ENCODE measurements at regions not wholly inside any gene's neighbourhood (a gene's known extent, or its start where the extent isn't known, plus 50 kb on each side); places are given as distances from the start of the nearest gene placed in this dataset.
"Not testable (repeated sequence)": the region's sequence is repeated elsewhere in the genome, so short reads cannot be mapped to it uniquely, and the experiment has no call there.

GRCh38 chr4:187910741-187911140, 84.8 kb upstream of the ZFP42 start:
- TF ChIP-seq CTCF (IDR thresholded peaks at IDR 0.05; ENCODE audit: insufficient read depth, low read length, poor library complexity, severe bottlenecking) = no peak
- no peak for DNase-seq (ENCODE audit: extremely low read depth, insufficient read length)
- H3K27me3 ChIP-seq (replicated peaks; ENCODE audit: control insufficient read depth, insufficient read depth, low read length) = no peaks in the 10 kb centered on the region
- H3K36me3 ChIP-seq (ENCODE audit: control insufficient read depth, insufficient read depth, low read length) = no peaks in the 10 kb centered on the region
- H3K4me3 ChIP-seq (replicated peaks; ENCODE audit: low read depth, low read length) = no peak overlapping the region

- H3K27me3 ChIP-seq (replicated peaks; ENCODE audit: control insufficient read depth, insufficient read depth, low read length); H3K4me3 ChIP-seq (replicated peaks; ENCODE audit: low read depth, low read length); H3K36me3 ChIP-seq (ENCODE audit: control insufficient read depth, insufficient read depth, low read length); DNase-seq (ENCODE audit: extremely low read depth, insufficient read length): not testable (repeated sequence)
These were observed 80.2 kb upstream of the ZFP42 start for GRCh38 chr4:187915406-187915805.

GRCh38 chr4:187919966-187920365, 75.6 kb upstream of the ZFP42 start:
- no peak for DNase-seq (ENCODE audit: extremely low read depth, insufficient read length)
- no peaks in the 10 kb centered on the region for H3K27me3 ChIP-seq (replicated peaks; ENCODE audit: control insufficient read depth, insufficient read depth, low read length)
- no peak for TF ChIP-seq CTCF (IDR thresholded peaks at IDR 0.05; ENCODE audit: insufficient read depth, low read length, poor library complexity, severe bottlenecking)
- no peaks in the 10 kb centered on the region for H3K36me3 ChIP-seq (ENCODE audit: control insufficient read depth, insufficient read depth, low read length)
- no peak overlapping the region for H3K4me3 ChIP-seq (replicated peaks; ENCODE audit: low read depth, low read length)

GRCh38 chr4:187921946-187922623, 73.5 kb upstream of the ZFP42 start:
- no peak for TF ChIP-seq CTCF (IDR thresholded peaks at IDR 0.05; ENCODE audit: insufficient read depth, low read length, poor library complexity, severe bottlenecking)
- no peak overlapping the region for H3K4me3 ChIP-seq (replicated peaks; ENCODE audit: low read depth, low read length)
- DNase-seq (ENCODE audit: extremely low read depth, insufficient read length) = no peak
- H3K27me3 ChIP-seq (replicated peaks; ENCODE audit: control insufficient read depth, insufficient read depth, low read length) = no peaks in the 10 kb centered on the region
- no peaks in the 10 kb centered on the region for H3K36me3 ChIP-seq (ENCODE audit: control insufficient read depth, insufficient read depth, low read length)

GRCh38 chr4:187929024-187929423, 66.5 kb upstream of the ZFP42 start:
- no peak for TF ChIP-seq CTCF (IDR thresholded peaks at IDR 0.05; ENCODE audit: insufficient read depth, low read length, poor library complexity, severe bottlenecking)
- no peaks in the 10 kb centered on the region for H3K36me3 ChIP-seq (ENCODE audit: control insufficient read depth, insufficient read depth, low read length)
- H3K27me3 ChIP-seq (replicated peaks; ENCODE audit: control insufficient read depth, insufficient read depth, low read length) = no peaks in the 10 kb centered on the region
- no peak overlapping the region for H3K4me3 ChIP-seq (replicated peaks; ENCODE audit: low read depth, low read length)
- no peak for DNase-seq (ENCODE audit: extremely low read depth, insufficient read length)

GRCh38 chr4:187934766-187935165, 60.8 kb upstream of the ZFP42 start:
- H3K4me3 ChIP-seq (replicated peaks; ENCODE audit: low read depth, low read length) = no peak overlapping the region
- DNase-seq (ENCODE audit: extremely low read depth, insufficient read length) = no peak
- no peak for TF ChIP-seq CTCF (IDR thresholded peaks at IDR 0.05; ENCODE audit: insufficient read depth, low read length, poor library complexity, severe bottlenecking)
- H3K36me3 ChIP-seq (ENCODE audit: control insufficient read depth, insufficient read depth, low read length) = no peaks in the 10 kb centered on the region
- H3K27me3 ChIP-seq (replicated peaks; ENCODE audit: control insufficient read depth, insufficient read depth, low read length) = no peaks in the 10 kb centered on the region

Data from GM06990 (cell line).